Mucosa of gallbladder (tissue), 1 donor: ENCODE measurements at regions not wholly inside any gene's neighbourhood (a gene's known extent, or its start where the extent isn't known, plus 50 kb on each side); places are given as distances from the start of the nearest gene placed in this dataset.

Source experiments
- DNase-seq: peaks from one replicate; pipeline ENCODE4 v3.0.0-alpha.2; 2020; ENCODE audit warnings: low spot score
- donor health status: DM: no; HTN: no; CAD: no.

DNA sequence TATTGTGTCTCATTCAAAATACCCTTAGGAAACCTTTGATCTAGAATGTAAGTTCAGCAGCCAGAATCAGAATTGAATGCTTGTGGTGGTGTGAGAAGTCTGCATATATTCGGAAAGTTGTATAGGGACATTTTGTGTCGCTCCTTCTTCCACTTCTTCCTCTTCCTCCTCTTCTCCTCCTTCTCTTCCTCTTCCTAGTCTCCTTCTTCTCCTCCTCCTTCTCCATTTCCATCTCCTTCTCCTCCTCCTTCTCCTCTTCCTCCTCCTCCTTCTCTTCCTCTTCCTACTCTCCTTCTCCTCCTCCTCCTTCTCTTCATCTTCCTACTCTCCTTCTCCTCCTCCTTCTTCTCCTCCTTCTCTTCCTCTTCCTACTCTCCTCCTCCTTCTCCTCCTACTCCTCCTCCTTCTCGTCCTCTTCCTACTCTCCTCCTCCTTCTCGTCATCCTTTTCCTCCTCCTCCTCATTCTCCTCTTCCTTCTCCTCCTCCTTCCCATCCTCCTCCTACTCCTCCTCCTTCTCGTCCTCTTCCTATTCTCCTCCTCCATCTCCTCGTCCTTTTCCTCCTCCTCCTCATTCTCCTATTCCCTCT, 749.3 kb upstream of the GOLIM4 start:
- no peak for DNase-seq

- no peak for DNase-seq
Observed at GRCh38 chr3:168844472-168844871, 748.7 kb upstream of the GOLIM4 start.

DNA sequence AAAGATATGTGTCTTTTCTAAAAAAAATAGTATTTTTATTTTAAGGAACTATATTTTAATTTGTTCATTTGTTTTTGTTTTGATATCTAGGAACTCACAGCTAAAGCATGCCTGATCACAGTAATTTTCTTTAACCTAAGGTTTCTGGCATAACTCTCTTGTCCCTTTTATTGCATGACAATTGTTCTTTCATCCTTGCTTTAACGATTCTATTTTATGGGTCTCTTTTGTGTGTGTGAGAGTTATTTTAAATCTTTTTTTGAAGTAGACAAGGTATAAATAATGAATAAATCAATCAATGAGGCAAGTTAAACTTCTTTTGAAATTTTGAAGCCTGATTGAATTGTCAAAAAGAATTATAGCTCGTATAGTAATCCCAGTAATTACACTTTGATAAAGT, 747.8 kb upstream of the GOLIM4 start:
- DNase-seq, result no peak

DNA sequence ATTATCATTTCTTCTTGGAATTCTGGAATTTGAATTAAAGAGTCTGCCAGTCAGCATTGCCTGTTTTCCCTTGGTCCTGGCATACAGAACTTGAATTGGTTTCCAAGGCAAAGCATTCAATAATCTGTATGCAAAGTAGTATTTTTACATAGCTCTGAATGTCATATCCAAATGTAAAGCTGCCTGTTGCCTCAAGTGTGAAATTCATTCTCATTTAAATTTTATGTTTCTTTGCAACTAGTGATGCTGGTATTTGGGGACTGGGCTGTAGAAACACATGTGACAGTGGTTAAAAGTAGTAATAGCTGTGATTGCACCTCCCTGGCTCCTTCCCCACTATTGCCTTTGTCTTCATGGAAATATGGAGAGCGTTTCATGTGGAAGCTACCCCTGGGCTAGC, 743.9 kb upstream of the GOLIM4 start:
- no peak for DNase-seq

- no peak for DNase-seq
Observed at GRCh38 chr3:168834558-168834957, 738.8 kb upstream of the GOLIM4 start.

- no peak for DNase-seq
Observed at GRCh38 chr3:168828943-168829342, 733.2 kb upstream of the GOLIM4 start.

- no peak for DNase-seq
Observed at GRCh38 chr3:168828536-168828935, 732.8 kb upstream of the GOLIM4 start.

- no peak for DNase-seq
Observed at GRCh38 chr3:168828014-168828413, 732.3 kb upstream of the GOLIM4 start.

DNA sequence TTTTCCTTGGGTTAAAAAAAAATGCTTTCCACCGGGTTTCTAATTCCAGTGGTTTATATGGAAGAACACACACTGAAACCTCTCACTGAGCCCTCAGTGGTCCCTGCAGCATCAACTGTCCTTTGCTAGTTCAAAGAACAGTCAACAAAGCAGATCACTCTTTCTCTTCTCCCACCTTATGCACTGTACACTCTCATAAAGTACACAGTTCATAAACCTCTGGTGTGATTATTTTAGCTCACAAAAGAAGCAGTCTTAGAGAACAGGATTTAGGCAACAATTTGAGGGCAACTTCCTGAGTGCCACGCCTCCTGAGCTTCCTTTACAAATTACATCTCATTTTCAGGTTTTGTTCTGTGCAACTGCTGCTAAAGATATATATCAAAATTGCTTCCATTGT, 728.4 kb upstream of the GOLIM4 start:
- no peak for DNase-seq

- DNase-seq, result no peak
Observed at GRCh38 chr3:168823466-168823865, 727.7 kb upstream of the GOLIM4 start.

DNA sequence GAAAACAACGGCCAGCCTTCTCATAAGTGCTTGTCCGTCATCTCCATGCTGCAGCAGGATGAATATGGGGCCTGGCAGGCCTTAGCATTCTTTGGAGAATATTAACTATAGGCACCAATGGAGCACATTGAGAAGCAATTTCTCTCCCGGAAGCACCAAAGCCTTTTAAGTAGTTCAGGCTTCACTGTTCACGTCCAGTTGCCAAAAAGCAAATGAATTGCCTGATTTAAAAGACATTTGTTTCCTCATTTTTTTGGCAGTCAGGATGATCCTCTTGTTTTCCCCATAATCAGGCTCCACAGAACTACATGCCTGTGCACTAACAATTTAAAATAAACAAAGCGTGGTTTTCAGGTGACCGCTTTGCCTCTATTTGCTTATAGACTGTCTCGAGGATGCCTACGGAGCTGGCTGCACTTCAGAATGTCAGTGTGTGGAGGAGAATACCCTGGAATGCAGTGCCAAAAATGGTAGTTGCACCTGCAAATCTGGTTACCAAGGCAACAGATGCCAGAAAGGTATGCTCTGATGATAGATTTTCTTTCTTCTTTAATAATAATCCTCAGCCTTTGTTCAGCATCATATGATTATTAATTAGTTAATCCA, 725.2 kb upstream of the GOLIM4 start:
- no peak for DNase-seq

DNA sequence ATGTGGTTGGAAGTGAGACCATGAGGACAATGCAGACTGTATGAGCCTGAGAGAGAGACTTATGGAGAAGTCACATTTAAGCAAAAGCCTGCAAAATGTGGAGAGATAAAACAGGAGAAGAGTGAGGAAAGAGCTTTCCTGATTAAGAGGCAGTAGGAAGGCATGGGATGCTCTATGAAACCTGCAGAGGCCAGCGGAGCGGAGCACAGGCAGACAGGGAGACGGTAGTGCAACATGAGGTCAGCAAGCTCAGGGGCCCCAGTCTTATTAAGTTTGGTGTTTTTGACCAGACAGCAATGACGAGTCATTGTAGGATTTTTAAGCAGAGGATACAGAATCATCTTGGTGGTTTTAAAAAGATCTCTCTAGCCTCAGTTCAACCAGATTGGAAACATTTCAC, 721.5 kb upstream of the GOLIM4 start:
- no peak for DNase-seq

DNA sequence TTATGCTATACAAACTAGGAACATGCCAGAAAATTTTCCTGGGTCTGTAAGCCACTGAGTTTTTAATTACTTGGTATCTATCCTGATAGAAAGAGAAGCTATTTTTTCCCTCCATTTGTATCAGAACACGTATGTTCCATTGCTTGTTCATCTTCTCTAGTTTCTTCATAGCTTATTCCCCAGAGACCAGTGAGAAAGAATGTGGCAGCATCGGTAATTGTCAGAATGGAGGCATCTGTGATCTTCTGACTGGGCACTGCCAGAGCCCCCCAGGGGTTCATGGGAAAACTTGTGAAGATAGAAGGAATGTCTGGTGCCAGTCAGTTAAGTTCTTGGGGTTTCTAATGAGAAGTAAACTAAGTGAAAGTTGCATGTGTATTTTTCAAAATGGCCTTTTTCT, 720.2 kb upstream of the GOLIM4 start:
- no peak for DNase-seq

DNA sequence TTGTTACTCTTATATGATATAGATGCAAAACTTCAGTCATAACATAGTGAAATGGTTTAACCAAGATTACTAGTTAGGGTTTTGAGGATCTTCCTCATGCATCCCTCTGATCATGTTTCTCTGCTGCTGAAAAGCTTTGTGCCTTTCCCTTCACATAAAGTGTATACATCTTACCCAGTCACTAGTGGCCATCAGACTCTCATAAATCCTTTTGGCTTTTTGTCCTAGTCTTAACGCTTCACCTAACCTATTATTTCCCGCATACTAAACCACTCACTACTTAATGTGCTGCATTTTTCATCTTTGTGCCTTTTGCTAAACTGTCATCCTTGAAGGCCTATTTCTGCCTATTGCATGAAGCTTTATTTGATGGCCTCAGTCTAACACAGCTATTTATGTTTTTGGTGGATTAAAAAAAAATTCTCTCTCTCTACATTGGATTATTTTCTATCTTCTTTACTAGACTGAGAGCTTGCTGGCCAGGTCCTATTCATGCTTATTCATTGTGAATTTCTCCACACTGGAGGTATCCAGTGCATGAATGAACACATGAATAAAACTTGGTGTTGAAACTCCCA, 717.6 kb upstream of the GOLIM4 start:
- no peak for DNase-seq

- no peak for DNase-seq
Observed at GRCh38 chr3:168812234-168812633, 716.5 kb upstream of the GOLIM4 start.

- no peak for DNase-seq
Observed at GRCh38 chr3:168808596-168808995, 712.9 kb upstream of the GOLIM4 start.

GRCh38 chr3:168807448-168807847, 711.7 kb upstream of the GOLIM4 start:
- no peak for DNase-seq

DNA sequence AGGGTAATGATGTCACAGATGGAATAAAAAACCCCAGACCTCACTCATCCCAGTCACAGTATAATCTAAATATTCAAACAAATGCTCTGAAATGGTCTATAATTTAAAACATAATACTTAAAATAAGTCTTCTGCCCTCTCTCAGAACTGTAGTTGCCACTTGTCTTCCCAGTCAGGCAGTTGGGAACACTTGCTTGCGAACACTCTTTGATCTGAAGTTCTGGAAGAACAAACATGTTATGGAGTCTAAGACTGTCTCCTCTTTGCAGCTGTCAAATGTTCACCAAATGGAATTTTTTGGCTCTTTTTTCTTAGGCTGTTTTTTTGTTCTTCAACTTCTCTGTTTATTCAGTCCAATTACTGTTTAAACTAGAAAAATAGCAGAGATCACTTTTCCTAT, 711.1 kb upstream of the GOLIM4 start:
- no peak for DNase-seq

DNA sequence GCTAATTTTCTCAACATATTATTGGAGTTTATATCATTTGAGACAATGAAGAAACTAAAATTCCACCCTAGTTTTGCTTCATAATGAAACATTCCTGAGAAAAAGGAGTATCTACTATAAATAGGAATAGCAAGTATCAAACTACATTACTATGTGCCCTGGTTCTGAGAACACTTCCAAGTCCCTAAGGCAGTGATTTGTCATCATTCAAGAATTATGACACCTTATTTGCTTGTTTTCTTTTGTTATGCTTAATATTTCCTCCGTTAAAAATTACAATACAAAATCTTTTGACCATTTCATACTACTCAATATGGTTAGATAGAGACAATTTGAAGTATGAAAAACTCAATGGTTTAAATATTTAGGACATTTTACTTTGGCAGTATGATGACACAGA, 707.8 kb upstream of the GOLIM4 start:
- no peak for DNase-seq

GRCh38 chr3:168802766-168803165, 707.0 kb upstream of the GOLIM4 start:
- no peak for DNase-seq

DNA sequence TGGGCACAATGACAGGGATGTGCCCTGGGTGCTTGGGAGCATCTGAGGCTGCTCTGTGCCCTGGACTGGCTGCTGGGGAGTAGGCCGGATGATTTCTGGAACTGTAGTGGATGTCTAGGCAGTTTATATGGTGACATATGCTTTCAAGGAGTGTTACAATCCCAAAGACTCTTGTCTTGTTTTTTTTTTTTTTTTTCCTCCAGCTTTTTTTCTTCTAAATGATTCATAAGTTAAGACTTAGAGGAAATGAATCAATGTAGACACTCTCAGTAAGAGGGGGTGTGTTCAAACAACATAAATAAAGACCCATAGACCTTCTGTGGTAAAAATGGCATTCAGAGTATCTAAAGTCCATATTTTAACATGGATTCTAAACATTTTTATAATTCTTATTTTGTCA, 706.1 kb upstream of the GOLIM4 start:
- DNase-seq, result no peak

DNA sequence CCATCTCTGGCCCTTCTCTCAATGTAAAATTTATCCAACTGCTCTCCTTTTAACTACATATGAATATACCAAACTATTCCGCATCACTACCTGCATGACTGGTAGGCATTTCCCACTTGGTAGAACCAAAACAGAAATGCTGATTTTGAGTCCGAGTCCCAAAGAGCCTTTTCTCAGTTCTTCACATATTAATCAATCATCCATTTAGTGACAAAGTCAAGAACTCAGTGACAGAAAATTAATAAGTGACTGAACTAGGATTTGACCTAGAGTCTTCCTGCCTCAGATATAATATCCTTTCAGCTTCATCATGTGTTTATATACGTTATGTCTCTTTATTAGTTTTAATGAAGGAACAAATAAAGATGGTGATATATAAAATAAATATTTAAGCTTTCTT, 700.6 kb upstream of the GOLIM4 start:
- no peak for DNase-seq

- DNase-seq, result no peak
Observed at GRCh38 chr3:168794427-168794826, 698.7 kb upstream of the GOLIM4 start.

- no peak for DNase-seq
Observed at GRCh38 chr3:168782193-168782592, 686.5 kb upstream of the GOLIM4 start.
